H9 (cell line): ENCODE measurements at regions not wholly inside any gene's neighbourhood (a gene's known extent, or its start where the extent isn't known, plus 50 kb on each side); places are given as distances from the start of the nearest gene placed in this dataset.

ENCODE experiments used
- DNase-seq: peaks from one replicate; pipeline ENCODE4 v3.0.0-alpha.2; 2017
- H2AFZ ChIP-seq: one replicate; pipeline ENCODE4 v1.6.1; 2013; ENCODE audit warnings: mild to moderate bottlenecking, low read length, control low read depth, moderate library complexity
- H2AK5ac ChIP-seq: 2 replicates; pipeline ENCODE4 v1.6.1; 2013; ENCODE audit warnings: low read length, control low read depth, mixed read lengths; ENCODE audit not compliant: insufficient read length
- H2BK120ac ChIP-seq: one replicate; pipeline ENCODE4 v1.6.1; 2013; ENCODE audit warnings: low read depth, mild to moderate bottlenecking, low read length, control low read depth, inconsistent platforms; ENCODE audit not compliant: poor library complexity, severe bottlenecking
- H2BK12ac ChIP-seq: 2 replicates; pipeline ENCODE4 v1.6.1; 2013; ENCODE audit warnings: low read length, control low read depth, mixed read lengths, low read depth; ENCODE audit not compliant: insufficient read length
- H2BK15ac ChIP-seq: 2 replicates; pipeline ENCODE4 v1.6.1; 2013; ENCODE audit warnings: low read depth, low read length, control low read depth
- H2BK20ac ChIP-seq: one replicate; pipeline ENCODE4 v1.6.1; 2013; ENCODE audit warnings: low read depth, mild to moderate bottlenecking, low read length, control low read depth, inconsistent platforms; ENCODE audit not compliant: poor library complexity, severe bottlenecking
- H2BK5ac ChIP-seq: 2 replicates; pipeline ENCODE4 v1.6.1; 2013; ENCODE audit warnings: low read length, control low read depth, mixed read lengths; ENCODE audit not compliant: insufficient read length
- H3K14ac ChIP-seq: 2 replicates; pipeline ENCODE4 v1.6.1; 2013; ENCODE audit warnings: low read length, control low read depth; ENCODE audit not compliant: insufficient read depth
- H3K18ac ChIP-seq: 2 replicates; pipeline ENCODE4 v1.6.1; 2013; ENCODE audit warnings: low read depth, mild to moderate bottlenecking, mixed read lengths, low read length, control low read depth; ENCODE audit not compliant: insufficient read length
- H3K23ac ChIP-seq: 2 replicates; pipeline ENCODE4 v1.6.1; 2013; ENCODE audit warnings: low read length, control low read depth, mixed read lengths, low read depth; ENCODE audit not compliant: insufficient read length
- H3K23me2 ChIP-seq: 2 replicates; pipeline ENCODE4 v1.6.1; 2013; ENCODE audit warnings: low read depth, mild to moderate bottlenecking, mixed read lengths, low read length, control low read depth; ENCODE audit not compliant: insufficient read length, poor library complexity, severe bottlenecking
- H3K27ac ChIP-seq: 2 replicates; pipeline ENCODE4 v1.5.1; 2013; ENCODE audit warnings: low read length, control low read depth, mixed read lengths, low read depth; ENCODE audit not compliant: insufficient read length
- H3K27me3 ChIP-seq: 2 replicates; pipeline ENCODE4 v1.6.1; 2013; ENCODE audit warnings: low read length, control low read depth, inconsistent platforms; ENCODE audit not compliant: insufficient read depth
- H3K4ac ChIP-seq: 2 replicates; pipeline ENCODE4 v1.6.1; 2013; ENCODE audit warnings: low read depth, mild to moderate bottlenecking, control low read depth, inconsistent platforms, low read length, moderate library complexity
- H3K4me1 ChIP-seq: 2 replicates; pipeline ENCODE4 v1.6.1; 2013; ENCODE audit warnings: low read length, control low read depth, inconsistent platforms; ENCODE audit not compliant: insufficient read depth
- H3K4me2 ChIP-seq: 2 replicates; pipeline ENCODE4 v1.6.1; 2013; ENCODE audit warnings: low read length, control low read depth, mixed read lengths; ENCODE audit not compliant: insufficient read length, insufficient read depth
- H3K56ac ChIP-seq: 2 replicates; pipeline ENCODE4 v1.6.1; 2013; ENCODE audit warnings: low read depth, mild to moderate bottlenecking, mixed read lengths, low read length, control low read depth; ENCODE audit not compliant: insufficient read length
- H3K79me1 ChIP-seq: 2 replicates; pipeline ENCODE4 v1.6.1; 2013; ENCODE audit warnings: low read depth, mild to moderate bottlenecking, moderate library complexity, low read length, control low read depth, inconsistent platforms; ENCODE audit not compliant: insufficient read depth, poor library complexity, severe bottlenecking
- H3K79me2 ChIP-seq: 2 replicates; pipeline ENCODE4 v1.6.1; 2013; ENCODE audit warnings: low read length, control low read depth, inconsistent platforms; ENCODE audit not compliant: insufficient read depth
- H3K9ac ChIP-seq: 2 replicates; pipeline ENCODE4 v1.6.1; 2013; ENCODE audit warnings: low read length, control low read depth, mixed read lengths; ENCODE audit not compliant: insufficient read length; ENCODE audit errors: extremely low read depth
- H3K9me3 ChIP-seq: one replicate; pipeline ENCODE4 v1.6.1; 2013; ENCODE audit warnings: low read depth, low read length, inconsistent platforms; ENCODE audit not compliant: control insufficient read depth
- H3T11ph ChIP-seq: one replicate; pipeline ENCODE4 v1.6.1; 2013; ENCODE audit warnings: mild to moderate bottlenecking, low read length, control low read depth, inconsistent platforms
- H4K20me1 ChIP-seq: one replicate; pipeline ENCODE4 v1.6.1; 2013; ENCODE audit not compliant: control insufficient read depth, insufficient read length, insufficient read depth
- H4K5ac ChIP-seq: 2 replicates; pipeline ENCODE4 v1.6.1; 2013; ENCODE audit warnings: low read depth, mild to moderate bottlenecking, mixed read lengths, low read length, control low read depth; ENCODE audit not compliant: insufficient read length
- H4K8ac ChIP-seq: replicated peaks from 2 replicates; pipeline ENCODE4 v1.6.1; 2013; ENCODE audit warnings: low read length, control low read depth, mixed read lengths, low read depth; ENCODE audit not compliant: insufficient read length
- H4K91ac ChIP-seq: 2 replicates; pipeline ENCODE4 v1.6.1; 2013; ENCODE audit warnings: low read depth, mild to moderate bottlenecking, moderate library complexity, mixed read lengths, low read length, control low read depth; ENCODE audit not compliant: insufficient read length
- H3K27ac Mint-ChIP-seq, 3 experiments: 2 replicates in 2 of 3; 3 replicates in 1 of 3; pipeline ENCODE4 v1.8.0; 2020 to 2021; ENCODE audit warnings: mixed read lengths in 3 of 3, mild to moderate bottlenecking in 1 of 3, moderate library complexity in 1 of 3
- H3K27me3 Mint-ChIP-seq: 2 replicates; pipeline ENCODE4 v1.8.0; 2021; ENCODE audit warnings: low read depth, mild to moderate bottlenecking, moderate library complexity, mixed read lengths
- H3K36me3 Mint-ChIP-seq, 3 experiments: 2 replicates in 2 of 3; 3 replicates in 1 of 3; pipeline ENCODE4 v1.8.0; 2020 to 2021; ENCODE audit warnings: low read depth in 3 of 3, mixed read lengths in 3 of 3; ENCODE audit not compliant: insufficient read depth in 1 of 3
- H3K4me1 Mint-ChIP-seq, 2 experiments: 2 replicates each; pipeline ENCODE4 v1.8.0; 2020; ENCODE audit warnings: mixed read lengths in 2 of 2
- H3K4me3 Mint-ChIP-seq, 2 experiments: 2 replicates in 1 of 2; 3 replicates in 1 of 2; pipeline ENCODE4 v1.8.0; 2020 to 2021; ENCODE audit warnings: mild to moderate bottlenecking in 2 of 2, mixed read lengths in 2 of 2, moderate library complexity in 1 of 2
- H3K9me3 Mint-ChIP-seq, 2 experiments: 2 replicates in 1 of 2; 3 replicates in 1 of 2; pipeline ENCODE4 v1.8.0; 2020; ENCODE audit warnings: mild to moderate bottlenecking in 2 of 2, mixed read lengths in 2 of 2, moderate library complexity in 1 of 2
- CTCF ChIP-seq: fragments of 200-600 bp; sonication (generic); conservative IDR thresholded peaks from 3 replicates; pipeline ENCODE4 v1.8.0; 2021; ENCODE audit warnings: antibody characterized with exemption, mild to moderate bottlenecking
- WGBS: extraction: QIAGEN DNeasy Blood & Tissue Kit; methylation state at CpG from one replicate; pipeline ENCODE4 v1.1.7; 2013; ENCODE audit warnings: missing lambda C conversion rate, low lambda C conversion rate, mixed read lengths; ENCODE audit not compliant: insufficient read length; ENCODE audit errors: extremely low coverage; 5-methylcytosine and 5-hydroxymethylcytosine counted together

DNA sequence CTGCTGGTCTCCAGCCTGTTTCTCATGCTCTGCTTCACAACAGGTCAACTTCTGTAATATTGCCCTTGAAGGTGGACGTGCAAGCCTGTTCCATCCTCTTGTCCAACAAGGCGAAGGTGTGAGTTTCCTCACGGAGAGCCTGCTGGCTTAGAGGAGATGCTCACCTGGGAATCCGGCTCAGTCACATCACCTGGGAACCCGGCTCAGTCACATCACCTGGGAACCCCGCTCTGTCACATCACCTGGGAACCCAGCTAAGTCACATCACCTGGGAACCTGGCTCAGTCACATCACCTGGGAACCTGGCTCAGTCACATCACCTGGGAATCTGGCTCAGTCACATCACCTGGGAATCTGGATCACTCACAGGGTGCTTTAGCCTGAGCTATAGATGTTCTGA, 230.1 kb downstream of the ERMARD start:
- H2AFZ ChIP-seq = no peak overlapping the region
- no peak overlapping the region for H3K18ac ChIP-seq
- H3K27ac ChIP-seq = no peak overlapping the region
- H3K9ac ChIP-seq = no peak overlapping the region
- no peak overlapping the region for H2BK15ac ChIP-seq
- H3K79me2 ChIP-seq = no peaks in the 10 kb centered on the region
- no peaks in the 10 kb centered on the region for H3K4me1 ChIP-seq
- no peak overlapping the region for H3K4me2 ChIP-seq
- no peak overlapping the region for H2BK5ac ChIP-seq
- H3K9me3 Mint-ChIP-seq = no peaks in the 10 kb centered on the region
- no peaks in the 10 kb centered on the region; the same call in 1 of the 2 replicates for H3K27me3 Mint-ChIP-seq
- H2BK120ac ChIP-seq = no peak overlapping the region
- no peaks in the 10 kb centered on the region for H3K79me1 ChIP-seq
- H3K4me3 Mint-ChIP-seq = no peak overlapping the region
- H4K5ac ChIP-seq = no peak overlapping the region
- no peak overlapping the region for H3T11ph ChIP-seq
- no peak overlapping the region for H3K27ac Mint-ChIP-seq
- H3K36me3 Mint-ChIP-seq = no peaks in the 10 kb centered on the region
- no peaks in the 10 kb centered on the region for H3K23me2 ChIP-seq
- no peak overlapping the region for H3K14ac ChIP-seq
- no peak overlapping the region for H4K8ac ChIP-seq
- H3K4me1 Mint-ChIP-seq = peaks cover 4 to 10% of the 10 kb centered on the region in 2 experiments; a peak in 3 of 4 replicates
- no peak overlapping the region for H4K91ac ChIP-seq
- no peak overlapping the region for H2BK20ac ChIP-seq
- WGBS = no CpG with 5 or more reads among the region's 6 CpGs
- H3K9me3 ChIP-seq = no peaks in the 10 kb centered on the region
- TF ChIP-seq CTCF = no peak
- H4K20me1 ChIP-seq = no peaks in the 10 kb centered on the region
- no peak for DNase-seq
- no peak overlapping the region for H2BK12ac ChIP-seq
- no peak overlapping the region for H3K23ac ChIP-seq
- H3K4ac ChIP-seq = no peak overlapping the region
- H2AK5ac ChIP-seq = no peak overlapping the region
- no peak overlapping the region for H3K56ac ChIP-seq
- H3K27me3 ChIP-seq = no peaks in the 10 kb centered on the region
